Mesenchymal stem cell (in vitro differentiated cells and primary cell): ENCODE measurements at regions not wholly inside any gene's neighbourhood (a gene's known extent, or its start where the extent isn't known, plus 50 kb on each side); places are given as distances from the start of the nearest gene placed in this dataset.

Experiments used
- DNase-seq: peaks from one replicate; pipeline ENCODE4 v3.0.0-alpha.2; 2013
- H2AFZ ChIP-seq: one replicate; pipeline ENCODE4 v1.6.1; 2013; ENCODE audit warnings: low read depth, mild to moderate bottlenecking, control low read depth, inconsistent platforms, low read length, moderate library complexity
- H2AK5ac ChIP-seq: 2 replicates; pipeline ENCODE4 v1.6.1; 2013; ENCODE audit warnings: low read length, moderate library complexity, mild to moderate bottlenecking, inconsistent platforms; ENCODE audit not compliant: severe bottlenecking
- H2BK120ac ChIP-seq: one replicate; pipeline ENCODE4 v1.6.1; 2013; ENCODE audit warnings: low read depth, mild to moderate bottlenecking, inconsistent platforms, low read length, moderate library complexity
- H2BK12ac ChIP-seq, 2 experiments: one replicate each; pipeline ENCODE4 v1.6.1; 2013; ENCODE audit warnings: inconsistent platforms in 2 of 2, low read length in 2 of 2, mild to moderate bottlenecking in 2 of 2, moderate library complexity in 2 of 2, control low read depth in 1 of 2
- H2BK15ac ChIP-seq: one replicate; pipeline ENCODE4 v1.6.1; 2013; ENCODE audit warnings: mild to moderate bottlenecking, low read depth, inconsistent platforms; ENCODE audit not compliant: poor library complexity, severe bottlenecking
- H2BK5ac ChIP-seq: 2 replicates; pipeline ENCODE4 v1.6.1; 2013; ENCODE audit warnings: low read depth, mild to moderate bottlenecking, low read length, control low read depth, inconsistent platforms; ENCODE audit not compliant: poor library complexity, severe bottlenecking
- H3K14ac ChIP-seq, 2 experiments: one replicate each; pipeline ENCODE4 v1.6.1; 2013; ENCODE audit warnings: inconsistent platforms in 2 of 2, low read length in 2 of 2, control low read depth in 1 of 2, mild to moderate bottlenecking in 1 of 2, moderate library complexity in 1 of 2
- H3K18ac ChIP-seq, 2 experiments: one replicate each; pipeline ENCODE4 v1.6.1; 2013; ENCODE audit warnings: inconsistent platforms in 2 of 2, low read length in 2 of 2, control low read depth in 1 of 2, low read depth in 1 of 2, mild to moderate bottlenecking in 1 of 2
- H3K23ac ChIP-seq, 2 experiments: one replicate each; pipeline ENCODE4 v1.6.1; 2013; ENCODE audit warnings: inconsistent platforms in 2 of 2, low read length in 2 of 2, mild to moderate bottlenecking in 2 of 2, moderate library complexity in 2 of 2, control low read depth in 1 of 2
- H3K27ac ChIP-seq: 2 replicates; pipeline ENCODE4 v1.5.1; 2013; ENCODE audit warnings: mild to moderate bottlenecking, moderate library complexity, low read length, control low read depth, inconsistent platforms; ENCODE audit not compliant: poor library complexity, severe bottlenecking
- H3K27me3 ChIP-seq, 2 experiments: 2 replicates each; pipeline versions ENCODE4 v1.6.1 to v1.7.0; 2013; ENCODE audit warnings: low read length in 2 of 2, mild to moderate bottlenecking in 2 of 2, moderate library complexity in 2 of 2, control low read depth in 1 of 2, inconsistent platforms in 1 of 2; ENCODE audit not compliant: control insufficient read depth in 1 of 2, insufficient read depth in 1 of 2
- H3K36me3 ChIP-seq, 2 experiments: 2 replicates each; pipeline versions ENCODE4 v1.6.1 to v1.7.0; 2013; ENCODE audit warnings: low read length in 2 of 2, control low read depth in 1 of 2, inconsistent platforms in 1 of 2, low read depth in 1 of 2, mild to moderate bottlenecking in 1 of 2; ENCODE audit not compliant: insufficient read depth in 2 of 2, control insufficient read depth in 1 of 2
- H3K4ac ChIP-seq, 2 experiments: one replicate each; pipeline ENCODE4 v1.6.1; 2013; ENCODE audit warnings: inconsistent platforms in 2 of 2, low read length in 2 of 2, mild to moderate bottlenecking in 2 of 2, moderate library complexity in 2 of 2, control low read depth in 1 of 2, low read depth in 1 of 2
- H3K4me1 ChIP-seq: 2 replicates; pipeline ENCODE4 v1.6.1; 2013; ENCODE audit warnings: low read depth, low read length, control low read depth; ENCODE audit not compliant: control insufficient read depth, insufficient read depth
- H3K4me2 ChIP-seq: 2 replicates; pipeline ENCODE4 v1.6.1; 2013; ENCODE audit warnings: low read length, mild to moderate bottlenecking, inconsistent platforms; ENCODE audit not compliant: poor library complexity, severe bottlenecking
- H3K4me3 ChIP-seq, 2 experiments: 2 replicates each; pipeline versions ENCODE4 v1.5.1 to v1.7.0; 2013; ENCODE audit warnings: low read length in 2 of 2, mild to moderate bottlenecking in 2 of 2, control low read depth in 1 of 2, low read depth in 1 of 2; ENCODE audit not compliant: insufficient read depth in 1 of 2
- H3K79me1 ChIP-seq: replicated peaks from 2 replicates; pipeline ENCODE4 v1.6.1; 2013; ENCODE audit warnings: mild to moderate bottlenecking, control low read depth, low read length, inconsistent platforms; ENCODE audit not compliant: poor library complexity, severe bottlenecking
- H3K9ac ChIP-seq: 2 replicates; pipeline ENCODE4 v1.7.0; 2013; ENCODE audit warnings: mild to moderate bottlenecking, low read length, moderate library complexity
- H3K9me3 ChIP-seq: 2 replicates; pipeline ENCODE4 v1.7.0; 2013; ENCODE audit warnings: mild to moderate bottlenecking, low read length; ENCODE audit not compliant: control insufficient read depth
- H4K8ac ChIP-seq: one replicate; pipeline ENCODE4 v1.6.1; 2013; ENCODE audit warnings: inconsistent platforms, mild to moderate bottlenecking, low read length, moderate library complexity
- H4K91ac ChIP-seq: one replicate; pipeline ENCODE4 v1.6.1; 2013; ENCODE audit warnings: mild to moderate bottlenecking, low read length, inconsistent platforms
- WGBS: methylation state at CpG from one replicate; pipeline ENCODE4 v1.1.7; 2013; ENCODE audit warnings: mixed read lengths; 5-methylcytosine and 5-hydroxymethylcytosine counted together

DNA sequence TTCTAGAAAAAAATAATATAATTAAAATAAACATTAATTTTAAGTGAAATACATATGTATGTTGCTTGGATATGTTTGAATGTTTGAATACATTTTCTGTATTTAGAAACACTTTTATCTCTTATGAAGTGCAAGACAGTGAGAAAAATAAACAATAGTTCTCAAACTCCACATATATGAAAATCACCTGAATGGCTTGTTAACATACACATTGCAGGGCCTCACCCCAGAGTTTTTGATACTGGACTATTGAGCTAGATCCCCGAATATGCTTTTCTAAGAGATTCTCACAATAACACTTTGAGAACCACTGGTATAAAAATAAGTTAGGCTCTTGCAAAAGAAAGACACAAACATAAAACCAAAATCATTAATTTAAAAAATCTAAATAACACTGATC, 1570.3 kb upstream of the PRR20A start:
- Histone ChIP-seq H3K4me1 (no peaks in the 10 kb centered on the region), H3K27me3 (no peaks in the 10 kb centered on the region), H3K9ac (no peak overlapping the region), H2BK12ac (no peak overlapping the region), H3K18ac (no peak overlapping the region), H3K23ac (no peak overlapping the region), H3K4me3 (no peak overlapping the region), H2BK120ac (no peak overlapping the region), H4K91ac (no peak overlapping the region), H2BK5ac (no peak overlapping the region), H2BK15ac (no peak overlapping the region), H2AFZ (no peak overlapping the region), H3K9me3 (peaks cover 5% of the 10 kb centered on the region), H3K4ac (no peak overlapping the region), H3K14ac (no peak overlapping the region), H3K27ac (no peak overlapping the region), H3K36me3 (no peaks in the 10 kb centered on the region), H3K4me2 (no peak overlapping the region), H2AK5ac (no peak overlapping the region), H4K8ac (no peak overlapping the region), H3K79me1 (no peaks in the 10 kb centered on the region)
- WGBS: no CpG with 5 or more reads among the region's 1 CpG
- DNase-seq: no peak

DNA sequence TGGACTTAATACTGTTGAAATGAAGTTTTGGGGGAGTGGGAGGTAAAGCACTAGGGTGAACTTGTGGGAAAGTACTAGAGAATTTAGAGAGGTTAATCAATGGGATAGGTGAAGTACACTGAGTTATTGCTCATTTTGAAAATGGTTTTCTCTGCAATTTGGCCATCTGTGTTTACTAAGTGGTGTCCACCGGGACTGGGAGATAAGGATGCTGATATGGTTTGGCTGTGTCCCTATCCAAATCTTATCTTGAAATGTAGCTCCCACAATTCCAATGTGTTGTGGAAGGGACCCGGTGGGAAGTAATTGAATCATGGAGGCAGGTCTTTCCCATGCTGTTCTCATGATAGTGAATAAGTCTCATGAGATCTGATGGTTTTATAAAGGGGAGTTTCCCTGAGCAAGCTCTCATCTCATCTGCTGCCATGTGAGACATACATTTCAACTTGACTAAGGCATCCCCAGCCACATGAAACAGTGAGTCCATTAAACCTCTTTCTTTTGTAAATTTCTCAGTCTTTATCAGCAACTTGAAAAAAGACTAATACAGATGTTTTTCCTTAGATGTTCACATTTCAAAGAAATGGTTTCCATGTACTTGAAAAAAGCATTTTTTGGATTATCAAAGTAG, 1569.4 kb upstream of the PRR20A start:
- Histone ChIP-seq H4K91ac (no peak overlapping the region), H3K9me3 (peaks cover 5% of the 10 kb centered on the region), H3K4me2 (no peak overlapping the region), H2BK15ac (no peak overlapping the region), H3K36me3 (no peaks in the 10 kb centered on the region), H2AFZ (no peak overlapping the region), H3K14ac (no peak overlapping the region), H3K9ac (no peak overlapping the region), H3K4ac (no peak overlapping the region), H2AK5ac (no peak overlapping the region), H2BK5ac (no peak overlapping the region), H3K18ac (no peak overlapping the region), H2BK120ac (no peak overlapping the region), H3K4me3 (no peak overlapping the region), H3K4me1 (no peaks in the 10 kb centered on the region), H4K8ac (no peak overlapping the region), H3K27ac (no peak overlapping the region), H3K27me3 (no peaks in the 10 kb centered on the region), H3K23ac (no peak overlapping the region), H2BK12ac (no peak overlapping the region), H3K79me1 (no peaks in the 10 kb centered on the region)
- DNase-seq: no peak
- 9% methylated on average over 2 of the region's 2 CpGs for WGBS

- H3K18ac ChIP-seq: no peak overlapping the region
- no peak overlapping the region for H2BK5ac ChIP-seq
- H3K27me3 ChIP-seq: no peaks in the 10 kb centered on the region
- no peak overlapping the region for H2AFZ ChIP-seq
- H3K4me1 ChIP-seq: no peaks in the 10 kb centered on the region
- no peak overlapping the region for H2BK12ac ChIP-seq
- H3K4ac ChIP-seq: no peak overlapping the region
- H3K4me3 ChIP-seq: no peak overlapping the region
- no peaks in the 10 kb centered on the region for H3K79me1 ChIP-seq
- no peak overlapping the region for H2BK15ac ChIP-seq
- H4K8ac ChIP-seq: no peak overlapping the region
- H2BK120ac ChIP-seq: no peak overlapping the region
- no peak overlapping the region for H3K23ac ChIP-seq
- no peak for DNase-seq
- H4K91ac ChIP-seq: no peak overlapping the region
- H3K4me2 ChIP-seq: no peak overlapping the region
- H3K14ac ChIP-seq: no peak overlapping the region
- no peak overlapping the region for H2AK5ac ChIP-seq
- no peak overlapping the region for H3K9ac ChIP-seq
- H3K27ac ChIP-seq: no peak overlapping the region
- H3K9me3 ChIP-seq: peaks cover 5% of the 10 kb centered on the region
- no peaks in the 10 kb centered on the region for H3K36me3 ChIP-seq
These were observed 1568.3 kb upstream of the PRR20A start for GRCh38 chr13:55572408-55572807.

DNA sequence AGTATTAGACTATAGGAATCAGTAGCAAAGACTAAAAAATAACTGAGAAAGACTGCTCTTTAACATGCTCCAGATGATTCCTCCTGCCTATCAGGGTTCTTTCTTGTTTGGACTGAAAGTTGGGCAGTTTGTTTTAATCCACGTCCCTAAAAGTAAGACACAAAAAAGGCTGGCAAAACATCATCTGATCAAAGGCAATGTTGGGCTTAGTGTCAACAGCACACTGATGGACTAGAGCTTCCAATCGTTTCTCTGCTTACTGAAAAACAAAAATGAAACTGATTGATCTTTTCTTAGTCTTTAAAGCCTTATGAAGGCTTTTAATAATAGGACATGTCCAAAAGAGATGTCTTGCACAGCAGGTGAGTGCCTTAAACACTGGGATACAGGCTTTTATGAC, 1567.9 kb upstream of the PRR20A start:
- H2AK5ac ChIP-seq: no peak overlapping the region
- H2AFZ ChIP-seq: no peak overlapping the region
- no peak overlapping the region for H3K4ac ChIP-seq
- no peak overlapping the region for H2BK12ac ChIP-seq
- H3K14ac ChIP-seq: no peak overlapping the region
- H3K27me3 ChIP-seq: no peaks in the 10 kb centered on the region
- no peak overlapping the region for H3K4me2 ChIP-seq
- H2BK15ac ChIP-seq: no peak overlapping the region
- WGBS: 63% methylated on average over 1 of the region's 2 CpGs
- H3K4me1 ChIP-seq: no peaks in the 10 kb centered on the region
- H2BK120ac ChIP-seq: no peak overlapping the region
- H4K91ac ChIP-seq: no peak overlapping the region
- H3K9ac ChIP-seq: no peak overlapping the region
- peaks cover 5% of the 10 kb centered on the region for H3K9me3 ChIP-seq
- no peaks in the 10 kb centered on the region for H3K36me3 ChIP-seq
- no peak for DNase-seq
- H3K18ac ChIP-seq: no peak overlapping the region
- no peak overlapping the region for H3K4me3 ChIP-seq
- no peak overlapping the region for H3K23ac ChIP-seq
- H2BK5ac ChIP-seq: no peak overlapping the region
- no peak overlapping the region for H4K8ac ChIP-seq
- no peak overlapping the region for H3K27ac ChIP-seq
- no peaks in the 10 kb centered on the region for H3K79me1 ChIP-seq
